Adrenal gland (tissue), 5 donors: ENCODE measurements at regions not wholly inside any gene's neighbourhood (a gene's known extent, or its start where the extent isn't known, plus 50 kb on each side); places are given as distances from the start of the nearest gene placed in this dataset.

Experiments used
- POLR2A ChIP-seq, 2 donors: fragments of 450-650 bp; IDR thresholded peaks; one replicate each; pipeline ENCODE4 v1.6.1; 2017; ENCODE audit warnings: antibody characterized with exemption in 2 of 2, mild to moderate bottlenecking in 2 of 2, moderate library complexity in 1 of 2
- TF ChIP-seq, protein P1 (sequence below), 6 experiments: fragments of 450-650 bp in 4 of 6; fragments of 200-600 bp in 2 of 6; sonication (generic) in 1 of 6; IDR thresholded peaks; 1 replicate in 5 of 6; 2 replicates in 1 of 6; pipeline versions ENCODE4 v1.5.1 to v1.8.0; 2016 to 2021; ENCODE audit warnings: antibody characterized with exemption in 6 of 6, mild to moderate bottlenecking in 2 of 6, moderate library complexity in 1 of 6
- donor health status: DM: no; HTN: no; CAD: no.

DNA sequence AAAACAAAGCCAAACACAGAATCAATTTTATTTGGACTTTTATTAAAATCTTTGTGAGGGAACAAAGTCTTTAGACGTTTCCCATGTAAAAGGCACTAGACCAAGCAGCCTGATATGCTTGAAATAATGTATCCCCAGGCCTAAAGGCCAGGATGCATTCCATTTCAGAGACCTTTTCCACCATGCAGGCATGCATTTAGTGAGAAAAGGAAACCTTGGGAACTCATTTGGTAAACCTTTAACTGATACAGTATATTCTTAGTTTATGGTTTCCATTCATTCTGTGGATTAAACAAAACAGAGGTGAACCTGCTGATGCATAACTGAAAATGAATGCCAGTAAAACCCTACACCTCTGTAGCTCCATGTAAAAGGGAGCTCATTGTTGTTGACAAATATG is 600.0 kb downstream of the NR2F1-AS1 start:
- no peak for TF ChIP-seq POLR2A (IDR thresholded peaks at IDR 0.05)
- TF ChIP-seq, protein P1, sequence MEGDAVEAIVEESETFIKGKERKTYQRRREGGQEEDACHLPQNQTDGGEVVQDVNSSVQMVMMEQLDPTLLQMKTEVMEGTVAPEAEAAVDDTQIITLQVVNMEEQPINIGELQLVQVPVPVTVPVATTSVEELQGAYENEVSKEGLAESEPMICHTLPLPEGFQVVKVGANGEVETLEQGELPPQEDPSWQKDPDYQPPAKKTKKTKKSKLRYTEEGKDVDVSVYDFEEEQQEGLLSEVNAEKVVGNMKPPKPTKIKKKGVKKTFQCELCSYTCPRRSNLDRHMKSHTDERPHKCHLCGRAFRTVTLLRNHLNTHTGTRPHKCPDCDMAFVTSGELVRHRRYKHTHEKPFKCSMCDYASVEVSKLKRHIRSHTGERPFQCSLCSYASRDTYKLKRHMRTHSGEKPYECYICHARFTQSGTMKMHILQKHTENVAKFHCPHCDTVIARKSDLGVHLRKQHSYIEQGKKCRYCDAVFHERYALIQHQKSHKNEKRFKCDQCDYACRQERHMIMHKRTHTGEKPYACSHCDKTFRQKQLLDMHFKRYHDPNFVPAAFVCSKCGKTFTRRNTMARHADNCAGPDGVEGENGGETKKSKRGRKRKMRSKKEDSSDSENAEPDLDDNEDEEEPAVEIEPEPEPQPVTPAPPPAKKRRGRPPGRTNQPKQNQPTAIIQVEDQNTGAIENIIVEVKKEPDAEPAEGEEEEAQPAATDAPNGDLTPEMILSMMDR (IDR thresholded peaks at IDR 0.05), result no peak
